H1 (cell line): ENCODE measurements at regions not wholly inside any gene's neighbourhood (a gene's known extent, or its start where the extent isn't known, plus 50 kb on each side); places are given as distances from the start of the nearest gene placed in this dataset.

Experiments used
- CTCF ChIA-PET: fragments of 300-600 bp; sonication (Branson Sonifier 250); formaldehyde crosslinking; loops from one replicate; lab custom pipeline; 2021; ENCODE audit not compliant: partially characterized antibody; lab: Charles Lee
- POLR2A ChIA-PET: fragments of 300-600 bp; sonication (Branson Sonifier 250); formaldehyde crosslinking; loops from one replicate; lab custom pipeline; 2021; ENCODE audit warnings: inconsistent platforms; ENCODE audit not compliant: partially characterized antibody; lab: Charles Lee
- DNase-seq, 2 experiments: peaks; one replicate each; pipeline versions ENCODE4 v3.0.0 to v3.0.0-alpha.2; 2010 to 2022; ENCODE audit warnings: low spot score in 2 of 2, low read depth in 1 of 2, mixed read lengths in 1 of 2
- FAIRE-seq: peaks from 2 replicates; lab custom pipeline; 2011; peaks lifted over from hg19 to GRCh38; lab: Jason Lieb, UNC
- H2AFZ ChIP-seq: 2 replicates; pipeline ENCODE4 v1.8.1; 2012; ENCODE audit warnings: low read length, inconsistent platforms
- H2AK5ac ChIP-seq: 2 replicates; pipeline ENCODE4 v1.6.1; 2013; ENCODE audit warnings: low read depth, low read length
- H2BK120ac ChIP-seq: replicated peaks from 2 replicates; pipeline ENCODE3; 2013; ENCODE audit warnings: low read depth, low read length, inconsistent platforms
- H2BK12ac ChIP-seq: 2 replicates; pipeline ENCODE4 v1.6.1; 2013; ENCODE audit warnings: low read depth, low read length
- H2BK15ac ChIP-seq: 2 replicates; pipeline ENCODE4 v1.6.1; 2013; ENCODE audit warnings: low read length
- H2BK20ac ChIP-seq: 2 replicates; pipeline ENCODE4 v1.6.1; 2013; ENCODE audit warnings: low read length
- H2BK5ac ChIP-seq: 2 replicates; pipeline ENCODE4 v1.6.1; 2013; ENCODE audit warnings: low read depth, low read length
- H3K14ac ChIP-seq: 2 replicates; pipeline ENCODE4 v1.6.1; 2013; ENCODE audit warnings: inconsistent platforms; ENCODE audit not compliant: insufficient read length
- H3K18ac ChIP-seq: 2 replicates; pipeline ENCODE4 v1.6.1; 2013; ENCODE audit warnings: low read length; ENCODE audit errors: extremely low read depth
- H3K23ac ChIP-seq: 2 replicates; pipeline ENCODE4 v1.6.1; 2013; ENCODE audit warnings: inconsistent platforms; ENCODE audit not compliant: insufficient read length
- H3K23me2 ChIP-seq: 2 replicates; pipeline ENCODE4 v1.6.1; 2013; ENCODE audit warnings: low read depth, low read length
- H3K27ac ChIP-seq: 2 replicates; pipeline ENCODE4 v1.6.1; 2011; ENCODE audit warnings: low read depth, low read length, inconsistent platforms
- H3K27me3 ChIP-seq, 4 experiments: replicated peaks in 1 of 4; 1 replicate in 1 of 4; 2 replicates in 3 of 4; pipeline versions ENCODE4 v1.6.1 to v1.8.1; 2011 to 2013; ENCODE audit warnings: low read length in 3 of 4, mild to moderate bottlenecking in 3 of 4, inconsistent platforms in 2 of 4, mixed read lengths in 2 of 4, moderate library complexity in 1 of 4; ENCODE audit not compliant: control insufficient read depth in 3 of 4, insufficient read depth in 3 of 4; ENCODE audit errors: extremely low read depth in 1 of 4
- H3K36me3 ChIP-seq, 4 experiments: 2 replicates each; pipeline versions ENCODE4 v1.6.1 to v1.8.1; 2011 to 2013; ENCODE audit warnings: mild to moderate bottlenecking in 4 of 4, low read length in 3 of 4, moderate library complexity in 2 of 4, control low read depth in 1 of 4, inconsistent platforms in 1 of 4; ENCODE audit not compliant: insufficient read depth in 4 of 4, control insufficient read depth in 2 of 4
- H3K4ac ChIP-seq: replicated peaks from 2 replicates; pipeline ENCODE3; 2013; ENCODE audit warnings: low read length, low read depth, mixed read lengths, inconsistent platforms; ENCODE audit not compliant: insufficient read length
- H3K4me1 ChIP-seq, 4 experiments: replicated peaks in 1 of 4; 1 replicate in 1 of 4; 2 replicates in 3 of 4; pipeline versions ENCODE4 v1.6.1 to v1.8.1; 2011 to 2013; ENCODE audit warnings: low read length in 3 of 4, inconsistent platforms in 2 of 4, mixed read lengths in 1 of 4; ENCODE audit not compliant: insufficient read depth in 4 of 4, control insufficient read depth in 3 of 4
- H3K4me2 ChIP-seq, 2 experiments: 2 replicates each; pipeline versions ENCODE4 v1.6.1 to v1.8.1; 2011 to 2013; ENCODE audit warnings: low read depth in 2 of 2, low read length in 2 of 2, control low read depth in 1 of 2, inconsistent platforms in 1 of 2, mild to moderate bottlenecking in 1 of 2; ENCODE audit not compliant: insufficient read depth in 1 of 2
- H3K4me3 ChIP-seq, 4 experiments: fragments of 200-600, 300-600 bp in 1 of 4; sonication (generic), shearing (Covaris generic), sonication (Bioruptor Twin) in 1 of 4; 2 replicates each; pipeline versions ENCODE4 v1.5.1 to v1.8.1; 2011 to 2016; ENCODE audit warnings: low read length in 4 of 4, low read depth in 3 of 4, control low read depth in 2 of 4, inconsistent platforms in 2 of 4, mild to moderate bottlenecking in 2 of 4, mixed read lengths in 1 of 4, moderate library complexity in 1 of 4; ENCODE audit not compliant: insufficient read depth in 2 of 4; ENCODE audit errors: extremely low read depth in 1 of 4
- H3K56ac ChIP-seq: replicated peaks from 2 replicates; pipeline ENCODE3; 2013; ENCODE audit warnings: low read depth, mild to moderate bottlenecking, mixed read lengths, low read length, inconsistent platforms; ENCODE audit not compliant: insufficient read length
- H3K79me1 ChIP-seq: 2 replicates; pipeline ENCODE4 v1.6.1; 2013; ENCODE audit warnings: low read depth, low read length, control low read depth
- H3K79me2 ChIP-seq, 2 experiments: 2 replicates each; pipeline versions ENCODE4 v1.6.1 to v1.8.1; 2012 to 2013; ENCODE audit warnings: low read length in 2 of 2, mild to moderate bottlenecking in 2 of 2, inconsistent platforms in 1 of 2; ENCODE audit not compliant: insufficient read depth in 2 of 2, control insufficient read depth in 1 of 2
- H3K9ac ChIP-seq, 4 experiments: replicated peaks in 1 of 4; 1 replicate in 1 of 4; 2 replicates in 3 of 4; pipeline versions ENCODE4 v1.6.1 to v1.8.1; 2011 to 2013; ENCODE audit warnings: low read depth in 3 of 4, low read length in 3 of 4, control low read depth in 2 of 4, mild to moderate bottlenecking in 2 of 4, moderate library complexity in 2 of 4, inconsistent platforms in 1 of 4; ENCODE audit errors: extremely low read depth in 1 of 4
- H3K9me3 ChIP-seq, 2 experiments: 2 replicates each; pipeline versions ENCODE4 v1.6.1 to v1.8.1; 2012 to 2013; ENCODE audit warnings: mild to moderate bottlenecking in 2 of 2, moderate library complexity in 2 of 2, control low read depth in 1 of 2, inconsistent platforms in 1 of 2, low read depth in 1 of 2, low read length in 1 of 2, mixed read lengths in 1 of 2; ENCODE audit not compliant: insufficient read depth in 2 of 2
- H4K20me1 ChIP-seq, 2 experiments: replicated peaks in 1 of 2; 2 replicates each; pipeline versions ENCODE3 to v1.8.1; 2011 to 2013; ENCODE audit warnings: inconsistent platforms in 2 of 2, low read length in 2 of 2, mild to moderate bottlenecking in 1 of 2; ENCODE audit not compliant: insufficient read depth in 2 of 2, control insufficient read depth in 1 of 2
- H4K5ac ChIP-seq: 2 replicates; pipeline ENCODE4 v1.6.1; 2013; ENCODE audit warnings: low read length, low read depth, mixed read lengths, inconsistent platforms; ENCODE audit not compliant: insufficient read length
- H4K8ac ChIP-seq: 2 replicates; pipeline ENCODE4 v1.8.0; 2013; ENCODE audit warnings: mild to moderate bottlenecking, moderate library complexity, low read length, inconsistent platforms; ENCODE audit not compliant: insufficient read depth; ENCODE audit errors: extremely low read depth
- H4K91ac ChIP-seq: replicated peaks from 2 replicates; pipeline ENCODE3; 2013; ENCODE audit warnings: low read length, mixed read lengths, inconsistent platforms; ENCODE audit not compliant: insufficient read length
- BRCA1 ChIP-seq: IDR thresholded peaks from 2 replicates; pipeline ENCODE4 v1.6.1; 2012; ENCODE audit warnings: low read depth, low read length, improper control_type of control experiment
- HDAC2 ChIP-seq, 2 experiments: fragments of 300-600 bp in 1 of 2; sonication (generic) in 1 of 2; IDR thresholded peaks; 2 replicates each; pipeline ENCODE4 v1.6.1; 2011 to 2012; ENCODE audit warnings: low read depth in 2 of 2, low read length in 2 of 2, mild to moderate bottlenecking in 2 of 2, moderate library complexity in 2 of 2, borderline replicate concordance in 1 of 2, inconsistent platforms in 1 of 2
- RBBP5 ChIP-seq: IDR thresholded peaks from 2 replicates; pipeline ENCODE4 v1.7.1; 2012; ENCODE audit warnings: low read depth, mild to moderate bottlenecking, inconsistent platforms, low read length, moderate library complexity, borderline replicate concordance
- SAP30 ChIP-seq: fragments of 300-600 bp; sonication (generic); IDR thresholded peaks from 2 replicates; pipeline ENCODE4 v1.7.1; 2012; ENCODE audit warnings: low read length, moderate library complexity, mild to moderate bottlenecking, inconsistent platforms; ENCODE audit not compliant: insufficient read depth, insufficient replicate concordance
- WGBS, 2 experiments: shearing (Covaris generic) in 1 of 2; methylation state at CpG; one replicate each; pipeline versions ENCODE4 v1.1.6 to v1.1.7; 2013 to 2015; ENCODE audit warnings: low lambda C conversion rate in 2 of 2, mixed read lengths in 2 of 2, inconsistent platforms in 1 of 2, low coverage in 1 of 2, missing lambda C conversion rate in 1 of 2; ENCODE audit not compliant: insufficient replicate concordance in 2 of 2, insufficient coverage in 1 of 2, insufficient read length in 1 of 2; ENCODE audit errors: extremely low coverage in 1 of 2, missing lambda C conversion rate in 1 of 2; 5-methylcytosine and 5-hydroxymethylcytosine counted together
- TF ChIP-seq, protein P1 (sequence below): IDR thresholded peaks from 2 replicates; pipeline ENCODE4 v1.6.1; 2012; ENCODE audit warnings: low read length, inconsistent platforms

DNA sequence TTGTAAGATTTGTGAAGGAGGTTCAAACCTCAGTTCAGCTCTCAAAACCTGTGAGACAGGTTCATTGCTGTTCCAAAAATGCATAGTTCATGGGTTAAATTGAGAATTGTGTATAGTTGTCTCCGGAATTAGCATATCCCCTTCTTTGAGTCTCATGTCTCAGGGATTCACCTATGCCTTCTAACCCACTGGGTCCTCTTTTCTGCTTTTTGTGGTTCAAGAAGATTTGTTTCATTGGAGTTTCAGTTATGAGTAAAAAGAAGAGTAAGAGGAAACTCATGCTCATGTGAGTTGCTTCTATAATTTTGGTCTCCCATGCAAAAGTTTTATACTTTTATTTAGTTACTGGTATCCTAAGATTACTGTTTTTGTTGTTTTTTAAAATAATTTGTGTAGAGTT, 1219.8 kb upstream of the ZEB2 start:
- H3K23ac ChIP-seq: no peak overlapping the region
- H3K4me2 ChIP-seq: no peak overlapping the region
- H4K91ac ChIP-seq: no peak overlapping the region
- no peaks in the 10 kb centered on the region for H3K36me3 ChIP-seq
- H2BK20ac ChIP-seq: no peak overlapping the region
- H4K20me1 ChIP-seq: no peaks in the 10 kb centered on the region
- no peak overlapping the region for H3K27ac ChIP-seq
- H3K79me2 ChIP-seq: no peaks in the 10 kb centered on the region
- H2BK15ac ChIP-seq: no peak overlapping the region
- DNase-seq: no peak
- no peak overlapping the region for H2AK5ac ChIP-seq
- no peak overlapping the region for H3K56ac ChIP-seq
- no peaks in the 10 kb centered on the region for H3K27me3 ChIP-seq
- peak overlapping the region; percentile 58; the same call in 1 of the 2 replicates for H2AFZ ChIP-seq
- no peak overlapping the region for H2BK5ac ChIP-seq
- H3K9ac ChIP-seq: no peak overlapping the region
- no peak for TF ChIP-seq RBBP5
- no peak for TF ChIP-seq SAP30
- no peak for TF ChIP-seq HDAC2 (IDR thresholded peaks at IDR 0.05; ENCODE audit: borderline replicate concordance in 1 of 2, low read depth in 2 of 2, low read length in 2 of 2)
- TF ChIP-seq, protein P1, sequence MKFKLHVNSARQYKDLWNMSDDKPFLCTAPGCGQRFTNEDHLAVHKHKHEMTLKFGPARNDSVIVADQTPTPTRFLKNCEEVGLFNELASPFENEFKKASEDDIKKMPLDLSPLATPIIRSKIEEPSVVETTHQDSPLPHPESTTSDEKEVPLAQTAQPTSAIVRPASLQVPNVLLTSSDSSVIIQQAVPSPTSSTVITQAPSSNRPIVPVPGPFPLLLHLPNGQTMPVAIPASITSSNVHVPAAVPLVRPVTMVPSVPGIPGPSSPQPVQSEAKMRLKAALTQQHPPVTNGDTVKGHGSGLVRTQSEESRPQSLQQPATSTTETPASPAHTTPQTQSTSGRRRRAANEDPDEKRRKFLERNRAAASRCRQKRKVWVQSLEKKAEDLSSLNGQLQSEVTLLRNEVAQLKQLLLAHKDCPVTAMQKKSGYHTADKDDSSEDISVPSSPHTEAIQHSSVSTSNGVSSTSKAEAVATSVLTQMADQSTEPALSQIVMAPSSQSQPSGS: no peak
- no peak for TF ChIP-seq BRCA1
- TF ChIP-seq, all 59 proteins: peak for 0
- Histone ChIP-seq H3K18ac (no peak overlapping the region), H3K9me3 (no peaks in the 10 kb centered on the region), H2BK120ac (no peak overlapping the region), H4K8ac (no peak overlapping the region), H3K4me3 (no peak overlapping the region), H3K4ac (no peak overlapping the region), H3K14ac (no peak overlapping the region), H4K5ac (no peak overlapping the region), H3K79me1 (no peaks in the 10 kb centered on the region), H3K23me2 (no peaks in the 10 kb centered on the region), H2BK12ac (no peak overlapping the region), H3K4me1 (no peaks in the 10 kb centered on the region)
- ChIA-PET CTCF (interaction anchor here (1.3 kb wide), 1 partner anchor 10 kb away, joined by 4 read pairs; no protein-coding TSS in a partner anchor), POLR2A (no interaction called here)
- FAIRE-seq: no peak
- WGBS, 2 experiments: 100% methylated on average over 1 of the region's 1 CpG; no CpG with 5 or more reads in 1 of the 2 experiments
